Left colon (tissue), 2 donors: ENCODE measurements at regions not wholly inside any gene's neighbourhood (a gene's known extent, or its start where the extent isn't known, plus 50 kb on each side); places are given as distances from the start of the nearest gene placed in this dataset.

Experiments
- ATAC-seq: fragments of 200-7000 bp; cut with Tn5 transposase; one replicate; pipeline ENCODE4 v1.9.1; 2020; ENCODE audit warnings: mild to moderate bottlenecking, moderate library complexity
- DNase-seq, 2 donors: peaks; one replicate each; pipeline ENCODE4 v3.0.0-alpha.2; 2020
- intact Hi-C, 2 donors: fragments of 100-400 bp; cut with DNase I in 1 of 2; cut with micrococcal nuclease in 1 of 2; formaldehyde crosslinking; loops; one replicate each; pipeline versions ENCODE4 v1.11.2 to v1.14.0; 2022; cut with DNase I, micrococcal nuclease
- donor health status: DM: no; HTN: no; CAD: no.
- donor health status: DM: yes; HTN: yes; CAD: no.

DNA sequence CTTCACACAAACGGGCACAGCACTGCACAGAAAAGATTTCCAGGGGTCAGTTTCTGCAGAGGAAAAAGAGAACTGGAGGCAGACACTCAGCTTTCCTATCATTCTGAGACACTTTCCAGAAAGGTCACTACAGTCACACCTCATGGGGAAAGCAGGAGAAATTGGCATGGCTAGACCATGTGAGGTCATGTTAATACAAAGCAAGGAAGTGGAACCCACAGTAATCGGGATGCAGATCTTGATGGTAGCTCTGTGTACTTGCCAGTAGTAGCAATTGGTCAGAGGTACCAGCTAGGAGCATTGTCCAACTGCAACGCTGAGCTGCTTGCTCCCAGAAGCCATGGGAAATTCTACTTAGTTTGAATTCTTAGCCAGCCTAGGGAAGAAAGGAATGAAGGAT is 255.3 kb upstream of the PCDH10 start:
- intact Hi-C loops: no loop called here
- no peak for ATAC-seq
- no peak for DNase-seq

DNA sequence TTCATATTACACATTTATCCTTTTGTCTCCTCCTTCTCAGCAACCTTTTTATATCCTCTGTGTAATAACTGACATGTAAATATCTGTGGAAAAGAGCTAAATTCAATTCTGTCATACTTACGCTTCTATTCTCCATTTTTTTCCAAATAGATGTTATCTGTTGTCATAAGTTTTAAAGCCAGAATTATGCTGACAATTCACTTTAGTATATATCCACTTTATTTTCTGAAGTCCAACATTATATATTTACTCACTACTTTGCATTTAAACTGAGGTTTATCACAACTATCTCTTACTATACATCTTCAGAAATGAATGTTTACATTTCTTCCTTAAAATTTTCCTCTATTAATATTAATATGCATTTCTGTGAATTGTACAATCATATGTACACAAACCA is 247.9 kb upstream of the PCDH10 start:
- no peak for DNase-seq
- ATAC-seq: no peak
- intact Hi-C loops: no loop called here

GRCh38 chr4:132910229-132910748 is 238.8 kb upstream of the PCDH10 start:
- ATAC-seq: no peak
- intact Hi-C loops: no loop called here
- no peak for DNase-seq

GRCh38 chr4:132918096-132918495 is 231.0 kb upstream of the PCDH10 start:
- DNase-seq (no peak), ATAC-seq (no peak)
- intact Hi-C loops: no loop called here

- no peak for ATAC-seq
- DNase-seq: no peak
- intact Hi-C loops: no loop called here
These were observed 225.6 kb upstream of the PCDH10 start for GRCh38 chr4:132923516-132923915.

GRCh38 chr4:132934911-132935310 is 214.2 kb upstream of the PCDH10 start:
- DNase-seq: no peak
- intact Hi-C loops: no loop called here
- ATAC-seq: no peak

- no peak for DNase-seq
- intact Hi-C loops: no loop called here
- no peak for ATAC-seq
These were observed 193.9 kb upstream of the PCDH10 start for GRCh38 chr4:132955146-132955545.

DNA sequence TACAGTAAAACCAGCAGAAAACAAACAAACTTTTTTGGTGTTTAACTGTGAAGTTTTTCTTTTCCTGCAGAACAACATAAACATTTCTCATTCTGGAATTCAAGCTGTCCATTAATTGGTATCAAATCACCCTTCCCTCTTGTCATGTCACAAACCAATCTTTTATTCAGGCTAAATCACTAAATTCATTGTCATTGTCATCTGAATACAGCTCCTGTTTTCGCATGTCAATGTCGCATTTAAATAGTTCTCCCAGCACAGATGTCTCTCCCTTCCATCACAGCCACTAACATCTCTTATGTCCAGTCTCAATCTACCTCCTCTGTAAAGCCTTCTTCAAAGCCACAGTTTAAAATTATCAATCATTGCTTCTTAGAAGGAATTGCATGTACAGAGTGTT is 192.1 kb upstream of the PCDH10 start:
- intact Hi-C loops: no loop called here
- DNase-seq (no peak), ATAC-seq (no peak)

- ATAC-seq (no peak), DNase-seq (no peak)
- intact Hi-C loops: no loop called here
These were observed 190.4 kb upstream of the PCDH10 start for GRCh38 chr4:132958457-132959263.

DNA sequence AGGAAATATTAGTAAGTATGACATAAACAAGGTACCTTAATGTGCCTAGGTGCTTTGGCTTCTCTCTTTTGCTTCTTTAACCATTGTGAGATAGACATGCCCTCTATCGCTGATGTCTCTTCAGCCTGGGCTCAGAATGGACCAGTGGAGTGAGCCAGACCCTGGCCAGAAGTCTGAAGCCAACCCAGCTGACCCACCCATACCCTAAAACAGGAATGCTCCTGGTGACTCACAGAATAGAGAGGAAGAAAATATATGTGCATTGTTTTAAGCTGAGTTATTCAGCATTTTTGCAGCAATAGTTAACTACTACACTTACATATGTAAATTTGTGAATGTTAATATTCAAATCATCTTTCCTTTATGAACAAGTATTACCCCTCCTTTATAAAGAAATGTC is 167.5 kb upstream of the PCDH10 start:
- DNase-seq (no peak), ATAC-seq (no peak)
- intact Hi-C loops: no loop called here

DNA sequence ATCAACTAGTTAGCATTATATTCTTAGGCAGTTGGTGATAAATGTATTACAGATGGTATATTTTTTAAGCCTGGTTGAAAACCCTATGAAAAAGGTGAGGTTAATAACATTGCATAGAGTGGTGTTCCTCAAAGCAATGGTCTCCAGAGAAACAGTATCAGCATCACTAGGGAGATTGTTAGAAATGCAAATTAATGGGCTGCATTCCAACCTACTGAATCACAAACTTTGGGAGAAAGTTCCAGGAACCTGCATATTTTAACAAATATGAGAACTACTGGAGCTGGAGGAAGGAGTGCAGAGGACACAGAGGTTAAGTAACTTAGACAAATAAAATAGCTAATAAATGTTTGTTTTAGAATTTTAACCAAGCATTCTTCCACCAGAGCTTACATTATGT is 166.9 kb upstream of the PCDH10 start:
- intact Hi-C loops: no loop called here
- DNase-seq: no peak
- ATAC-seq: no peak

DNA sequence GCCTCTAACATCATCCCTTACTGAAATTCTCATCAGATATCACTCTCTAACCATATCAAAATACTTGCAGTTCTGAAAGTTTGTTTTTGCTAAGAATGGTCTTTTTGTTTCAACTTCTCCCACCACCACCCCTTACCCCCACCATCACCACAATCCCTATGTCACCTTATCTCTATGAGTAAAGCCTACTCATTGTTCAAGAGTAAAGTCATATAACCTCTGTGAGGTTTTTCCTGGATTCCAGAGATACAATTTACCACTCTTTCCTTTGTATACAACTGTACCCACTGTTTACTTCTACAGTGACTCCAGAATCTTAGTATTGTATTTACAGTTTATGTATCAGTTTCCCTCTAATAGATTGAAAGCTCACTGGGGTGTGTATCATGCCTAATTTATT is 158.0 kb upstream of the PCDH10 start:
- DNase-seq: no peak
- intact Hi-C loops: no loop called here
- ATAC-seq: no peak

- intact Hi-C loops: no loop called here
- no peak for ATAC-seq
These were observed 156.4 kb upstream of the PCDH10 start for GRCh38 chr4:132992686-132993085.

GRCh38 chr4:132998585-132999230 is 150.4 kb upstream of the PCDH10 start:
- intact Hi-C loops: no loop called here
- no peak for DNase-seq

More at GRCh38 chr4:132992686-132993085, 156.4 kb upstream of the PCDH10 start:
- no peak for DNase-seq

GRCh38 chr4:133000012-133000411 is 149.1 kb upstream of the PCDH10 start:
- DNase-seq (no peak), ATAC-seq (no peak)
- intact Hi-C loops: no loop called here

More at GRCh38 chr4:132998585-132999230, 150.4 kb upstream of the PCDH10 start:
- ATAC-seq: no peak

- DNase-seq: no peak
- no peak for ATAC-seq
- intact Hi-C loops: no loop called here
These were observed 145.9 kb upstream of the PCDH10 start for GRCh38 chr4:133003169-133003568.

GRCh38 chr4:133014473-133015135 is 134.5 kb upstream of the PCDH10 start:
- DNase-seq (no peak), ATAC-seq (no peak)
- intact Hi-C loops: no loop called here

GRCh38 chr4:133045288-133045687 is 103.8 kb upstream of the PCDH10 start:
- DNase-seq (no peak), ATAC-seq (no peak)
- intact Hi-C loops: no loop called here

DNA sequence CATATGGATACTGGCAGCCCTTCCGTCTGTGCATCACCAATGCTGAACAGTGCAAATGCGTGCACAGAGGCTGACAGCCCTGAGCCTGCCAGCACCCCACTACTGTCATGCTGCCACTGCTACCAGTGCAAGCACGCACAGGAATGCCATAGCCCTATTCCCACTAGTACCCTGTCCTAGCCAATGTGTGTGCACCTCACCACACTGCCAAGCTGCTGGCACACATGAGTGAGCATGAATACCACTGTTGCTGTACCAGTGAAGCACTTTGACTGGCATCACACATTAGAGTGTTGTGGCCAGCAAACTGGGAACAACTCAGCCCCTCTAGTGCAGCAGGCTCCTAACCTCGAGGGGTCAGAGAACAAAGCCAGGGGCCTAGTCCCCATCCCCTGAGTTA is 102.9 kb upstream of the PCDH10 start:
- DNase-seq: no peak
- intact Hi-C loops: no loop called here
- no peak for ATAC-seq

GRCh38 chr4:133058701-133059100 is 90.4 kb upstream of the PCDH10 start:
- intact Hi-C loops: no loop called here
- no peak for DNase-seq
- no peak for ATAC-seq
